ENCODE measurements at regions not wholly inside any gene's neighbourhood (a gene's known extent, or its start where the extent isn't known, plus 50 kb on each side); places are given as distances from the start of the nearest gene placed in this dataset.
A peak's percentile ranks its signal among the peaks of the same experiment; 100 is the strongest.

GRCh38 chr10:128316121-128316726 is 190.0 kb upstream of the MKI67 start:
- DNase-seq, result no peak
- H3K9me3 ChIP-seq (ENCODE audit: control insufficient read depth in 4 of 4, insufficient read depth in 3 of 4, low read length in 3 of 4), result peaks cover 0 to 2% (median 0%) of the 10 kb centered on the region in 4 donors
- no peak overlapping the region for H3K4me3 ChIP-seq
- H3K27me3 ChIP-seq (ENCODE audit: control insufficient read depth in 3 of 3, insufficient read depth in 3 of 3, low read length in 2 of 3), result no peaks in the 10 kb centered on the region
- 84 to 87% methylated on average over 6 of the region's 6 CpGs for WGBS, 2 donors
- H3K27ac ChIP-seq (ENCODE audit: low read depth in 1 of 2, low read length in 1 of 2), result no peak overlapping the region
- no peak for ATAC-seq (ENCODE audit: insufficient read depth, low FRiP score)
- H3K36me3 ChIP-seq (ENCODE audit: control insufficient read depth in 4 of 4, insufficient read depth in 4 of 4, low read length in 4 of 4), result no peaks in the 10 kb centered on the region
- H3K9ac ChIP-seq (ENCODE audit: insufficient read depth in 1 of 2, low read length in 2 of 2), result no peak overlapping the region
- TF ChIP-seq CTCF (IDR thresholded peaks at IDR 0.05; ENCODE audit: control extremely low read depth, extremely low read depth), result no peak
- H3K4me1 ChIP-seq (ENCODE audit: control insufficient read depth in 5 of 5, insufficient read depth in 5 of 5, low read length in 5 of 5), result no peaks in the 10 kb centered on the region

DNA sequence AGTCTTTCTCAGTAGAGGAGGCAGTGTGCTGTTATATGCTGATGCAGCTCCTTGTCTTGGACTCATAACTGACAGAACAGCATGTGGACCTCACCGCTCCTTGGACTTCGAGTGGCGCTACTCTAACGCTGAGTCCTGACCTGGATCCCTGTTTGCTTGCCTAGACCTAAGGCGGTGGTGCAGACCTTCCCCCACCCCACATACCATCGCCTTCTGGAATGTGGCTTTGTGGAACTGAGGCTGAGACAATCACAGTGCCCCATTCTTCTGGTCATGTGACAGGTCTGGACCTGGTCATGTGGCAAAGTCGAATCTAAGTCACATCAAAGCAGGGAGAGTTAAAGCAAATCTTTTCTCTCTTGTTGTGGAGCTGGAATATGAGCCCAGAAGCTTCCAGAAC is 190.7 kb upstream of the MKI67 start:
- H3K9me3 ChIP-seq (ENCODE audit: control insufficient read depth in 4 of 4, insufficient read depth in 3 of 4, low read length in 3 of 4), result peaks cover 0 to 2% (median 0%) of the 10 kb centered on the region in 4 donors
- DNase-seq (no peak), ATAC-seq (ENCODE audit: insufficient read depth, low FRiP score) (no peak)
- no peak overlapping the region for H3K4me3 ChIP-seq
- H3K36me3 ChIP-seq (ENCODE audit: control insufficient read depth in 4 of 4, insufficient read depth in 4 of 4, low read length in 4 of 4), result no peaks in the 10 kb centered on the region
- H3K27me3 ChIP-seq (ENCODE audit: control insufficient read depth in 3 of 3, insufficient read depth in 3 of 3, low read length in 2 of 3), result no peaks in the 10 kb centered on the region
- H3K27ac ChIP-seq (ENCODE audit: low read depth in 1 of 2, low read length in 1 of 2), result no peak overlapping the region
- WGBS, 2 donors, result 78 to 90% methylated on average over 7 of the region's 7 CpGs
- TF ChIP-seq CTCF (IDR thresholded peaks at IDR 0.05; ENCODE audit: control extremely low read depth, extremely low read depth), result no peak
- H3K4me1 ChIP-seq (ENCODE audit: control insufficient read depth in 5 of 5, insufficient read depth in 5 of 5, low read length in 5 of 5), result no peaks in the 10 kb centered on the region
- H3K9ac ChIP-seq (ENCODE audit: insufficient read depth in 1 of 2, low read length in 2 of 2), result no peak overlapping the region

DNA sequence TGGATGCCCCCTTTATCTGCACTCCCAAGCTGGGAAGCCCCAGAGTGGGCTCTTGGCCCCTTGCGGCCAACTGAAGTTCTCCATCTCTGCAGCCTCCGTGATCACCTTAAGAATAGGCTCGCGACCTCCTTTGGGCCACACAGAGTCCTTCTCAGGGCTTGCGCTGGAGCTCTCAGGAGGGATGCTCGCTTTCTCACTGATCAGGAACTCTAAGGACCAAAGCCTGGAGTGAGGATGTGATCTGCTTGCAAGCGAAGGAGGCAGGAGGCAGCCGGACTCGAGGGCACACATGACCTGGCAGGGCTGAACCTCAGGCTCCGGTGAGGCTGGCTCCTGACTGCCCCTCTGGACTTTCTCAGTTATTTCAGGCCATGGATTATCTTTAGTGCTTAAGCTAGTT is 192.1 kb upstream of the MKI67 start:
- Histone ChIP-seq H3K4me3 (no peak overlapping the region), H3K4me1 (ENCODE audit: control insufficient read depth in 5 of 5, insufficient read depth in 5 of 5, low read length in 5 of 5) (no peaks in the 10 kb centered on the region), H3K36me3 (ENCODE audit: control insufficient read depth in 4 of 4, insufficient read depth in 4 of 4, low read length in 4 of 4) (no peaks in the 10 kb centered on the region), H3K9ac (ENCODE audit: insufficient read depth in 1 of 2, low read length in 2 of 2) (no peak overlapping the region), H3K27ac (ENCODE audit: low read depth in 1 of 2, low read length in 1 of 2) (no peak overlapping the region), H3K27me3 (ENCODE audit: control insufficient read depth in 3 of 3, insufficient read depth in 3 of 3, low read length in 2 of 3) (no peaks in the 10 kb centered on the region), H3K9me3 (ENCODE audit: control insufficient read depth in 4 of 4, insufficient read depth in 3 of 4, low read length in 3 of 4) (peaks cover 0 to 2% (median 0%) of the 10 kb centered on the region in 4 donors)
- no peak for DNase-seq
- no peak for ATAC-seq (ENCODE audit: insufficient read depth, low FRiP score)
- 90 to 91% methylated on average over 10 of the region's 10 CpGs for WGBS, 2 donors
- no peak for TF ChIP-seq CTCF (IDR thresholded peaks at IDR 0.05; ENCODE audit: control extremely low read depth, extremely low read depth)

- no peak for ATAC-seq (ENCODE audit: insufficient read depth, low FRiP score)
- Histone ChIP-seq H3K36me3 (ENCODE audit: control insufficient read depth in 4 of 4, insufficient read depth in 4 of 4, low read length in 4 of 4) (no peaks in the 10 kb centered on the region), H3K9ac (ENCODE audit: insufficient read depth in 1 of 2, low read length in 2 of 2) (no peak overlapping the region), H3K27me3 (ENCODE audit: control insufficient read depth in 3 of 3, insufficient read depth in 3 of 3, low read length in 2 of 3) (no peaks in the 10 kb centered on the region), H3K4me3 (no peak overlapping the region), H3K4me1 (ENCODE audit: control insufficient read depth in 5 of 5, insufficient read depth in 5 of 5, low read length in 5 of 5) (no peaks in the 10 kb centered on the region), H3K9me3 (ENCODE audit: control insufficient read depth in 4 of 4, insufficient read depth in 3 of 4, low read length in 3 of 4) (peaks cover 0 to 3% (median 0%) of the 10 kb centered on the region in 4 donors), H3K27ac (ENCODE audit: low read depth in 1 of 2, low read length in 1 of 2) (no peak overlapping the region)
- no peak for TF ChIP-seq CTCF (IDR thresholded peaks at IDR 0.05; ENCODE audit: control extremely low read depth, extremely low read depth)
- peak in 1 of 3 donors; percentile 20 for DNase-seq
- 35 to 49% methylated on average over 4 of the region's 4 CpGs for WGBS, 2 donors
These were observed 192.7 kb upstream of the MKI67 start for GRCh38 chr10:128318913-128319312.

All from lung (tissue), 11 donors.